GM06990 (cell line): ENCODE measurements at regions not wholly inside any gene's neighbourhood (a gene's known extent, or its start where the extent isn't known, plus 50 kb on each side); places are given as distances from the start of the nearest gene placed in this dataset.

Experiments used
- DNase-seq: peaks from one replicate; pipeline ENCODE4 v3.0.0-alpha.2; 2011; ENCODE audit not compliant: insufficient read length; ENCODE audit errors: extremely low read depth
- H3K27me3 ChIP-seq: replicated peaks from 2 replicates; pipeline ENCODE4 v1.6.0; 2011; ENCODE audit warnings: low read length; ENCODE audit not compliant: control insufficient read depth, insufficient read depth
- H3K36me3 ChIP-seq: 2 replicates; pipeline ENCODE4 v1.5.1; 2011; ENCODE audit warnings: low read length; ENCODE audit not compliant: control insufficient read depth, insufficient read depth
- H3K4me3 ChIP-seq: replicated peaks from 2 replicates; pipeline ENCODE4 v1.5.1; 2011; ENCODE audit warnings: low read depth, mild to moderate bottlenecking, control low read depth, low read length
- TF ChIP-seq, protein P1 (sequence below): IDR thresholded peaks from 2 replicates; pipeline ENCODE4 v1.5.1; 2011; ENCODE audit warnings: low read length, control low read depth, mild to moderate bottlenecking, inconsistent platforms; ENCODE audit not compliant: insufficient read depth, poor library complexity, severe bottlenecking

DNA sequence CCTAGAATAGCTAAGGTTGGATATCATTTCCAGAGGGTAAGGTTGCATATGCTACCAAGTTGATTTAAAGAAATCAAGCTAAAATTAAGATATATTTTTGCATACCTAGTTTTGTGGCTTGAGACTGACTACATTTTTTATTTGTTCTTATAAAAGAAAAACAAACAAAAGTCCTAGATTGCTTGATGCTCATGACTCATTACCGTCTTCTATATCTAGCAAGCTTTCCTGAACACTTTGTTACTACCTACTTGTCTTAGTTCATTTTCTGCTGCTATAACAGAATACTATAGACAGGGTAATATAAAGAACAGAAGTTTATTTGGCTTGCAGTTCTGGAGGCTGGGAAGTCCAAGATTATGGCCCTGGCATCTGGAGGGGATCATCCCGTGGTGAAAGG, 152.1 kb upstream of the THRB start:
- Histone ChIP-seq H3K27me3 (no peaks in the 10 kb centered on the region; the same call in 1 of the 2 replicates), H3K4me3 (no peak overlapping the region), H3K36me3 (no peaks in the 10 kb centered on the region)
- no peak for DNase-seq
- TF ChIP-seq, protein P1, sequence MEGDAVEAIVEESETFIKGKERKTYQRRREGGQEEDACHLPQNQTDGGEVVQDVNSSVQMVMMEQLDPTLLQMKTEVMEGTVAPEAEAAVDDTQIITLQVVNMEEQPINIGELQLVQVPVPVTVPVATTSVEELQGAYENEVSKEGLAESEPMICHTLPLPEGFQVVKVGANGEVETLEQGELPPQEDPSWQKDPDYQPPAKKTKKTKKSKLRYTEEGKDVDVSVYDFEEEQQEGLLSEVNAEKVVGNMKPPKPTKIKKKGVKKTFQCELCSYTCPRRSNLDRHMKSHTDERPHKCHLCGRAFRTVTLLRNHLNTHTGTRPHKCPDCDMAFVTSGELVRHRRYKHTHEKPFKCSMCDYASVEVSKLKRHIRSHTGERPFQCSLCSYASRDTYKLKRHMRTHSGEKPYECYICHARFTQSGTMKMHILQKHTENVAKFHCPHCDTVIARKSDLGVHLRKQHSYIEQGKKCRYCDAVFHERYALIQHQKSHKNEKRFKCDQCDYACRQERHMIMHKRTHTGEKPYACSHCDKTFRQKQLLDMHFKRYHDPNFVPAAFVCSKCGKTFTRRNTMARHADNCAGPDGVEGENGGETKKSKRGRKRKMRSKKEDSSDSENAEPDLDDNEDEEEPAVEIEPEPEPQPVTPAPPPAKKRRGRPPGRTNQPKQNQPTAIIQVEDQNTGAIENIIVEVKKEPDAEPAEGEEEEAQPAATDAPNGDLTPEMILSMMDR, result no peak

DNA sequence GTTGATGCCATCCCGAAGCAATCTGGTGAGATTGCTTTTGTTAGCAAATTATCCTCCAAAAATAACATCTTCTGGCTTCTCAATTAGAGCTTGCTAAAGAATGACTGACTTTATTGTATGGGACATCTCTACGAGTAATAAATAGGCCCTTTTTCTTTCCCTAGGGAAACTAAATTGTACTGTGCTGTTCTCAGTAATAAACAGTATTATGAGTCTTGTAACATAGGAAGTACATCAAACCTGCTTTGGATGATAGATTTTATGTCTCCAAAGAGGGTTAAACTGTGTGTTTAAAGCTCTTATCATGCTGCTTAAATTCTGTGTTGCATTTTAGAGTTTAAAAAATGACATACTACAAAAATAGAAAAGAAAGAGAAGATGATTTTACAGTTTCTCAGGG, 153.4 kb upstream of the THRB start:
- Histone ChIP-seq H3K36me3 (no peaks in the 10 kb centered on the region), H3K27me3 (no peaks in the 10 kb centered on the region; the same call in 1 of the 2 replicates), H3K4me3 (no peak overlapping the region)
- DNase-seq, result no peak
- TF ChIP-seq, protein P1, result no peak

DNA sequence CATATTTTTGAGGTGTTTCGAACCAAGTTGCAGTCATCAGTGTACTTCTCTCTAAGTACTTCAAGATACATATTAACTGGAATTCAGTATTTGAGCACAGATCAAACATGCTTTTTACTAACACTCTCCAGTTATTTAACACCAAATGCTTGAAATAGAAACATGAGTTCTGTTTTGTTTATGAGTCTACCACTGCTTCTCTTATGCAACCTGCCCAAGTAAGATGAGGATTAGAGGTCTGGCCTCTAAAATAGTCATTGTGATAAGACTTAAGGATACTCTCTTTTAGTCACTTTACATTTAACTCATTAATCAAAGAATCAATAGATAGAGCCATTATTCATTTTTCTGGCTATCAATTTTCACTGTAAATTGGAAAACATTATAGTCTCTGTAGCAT, 156.2 kb upstream of the THRB start:
- no peak overlapping the region for H3K4me3 ChIP-seq
- no peaks in the 10 kb centered on the region for H3K36me3 ChIP-seq
- H3K27me3 ChIP-seq, result no peaks in the 10 kb centered on the region; the same call in 1 of the 2 replicates
- TF ChIP-seq, protein P1, result no peak
- DNase-seq, result no peak

DNA sequence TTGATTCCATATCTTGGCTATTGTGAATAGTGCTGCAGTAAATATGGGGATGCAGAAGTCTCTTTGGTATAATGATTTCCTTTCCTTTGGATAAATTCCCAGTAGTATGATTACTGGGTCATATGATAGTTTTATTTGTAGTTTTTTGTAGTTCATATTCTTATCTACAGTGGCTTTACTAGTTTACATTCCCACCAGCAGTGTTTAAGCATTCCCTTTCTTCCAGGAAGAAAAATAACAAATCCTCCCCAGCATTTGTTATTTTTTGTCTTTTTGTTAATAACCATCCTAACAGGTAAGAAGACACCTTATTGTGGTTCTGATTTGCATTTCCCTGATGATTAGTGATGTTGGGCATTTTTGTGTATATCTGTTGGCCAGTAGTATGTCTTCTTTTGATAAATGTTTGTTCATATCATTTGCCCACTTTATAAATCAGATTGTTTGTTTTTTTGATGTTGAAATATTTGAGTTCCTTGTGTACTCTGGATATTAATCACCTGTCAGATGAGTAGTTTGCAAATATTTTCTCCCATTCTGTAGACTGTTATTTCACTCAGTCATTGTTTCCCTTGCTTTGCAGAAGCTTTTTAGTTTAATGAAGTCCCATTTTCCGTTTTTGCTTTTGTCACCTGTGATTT, 163.3 kb upstream of the THRB start:
- no peak overlapping the region for H3K4me3 ChIP-seq
- no peaks in the 10 kb centered on the region for H3K27me3 ChIP-seq
- DNase-seq, result no peak
- no peaks in the 10 kb centered on the region for H3K36me3 ChIP-seq
- TF ChIP-seq, protein P1, result no peak

DNA sequence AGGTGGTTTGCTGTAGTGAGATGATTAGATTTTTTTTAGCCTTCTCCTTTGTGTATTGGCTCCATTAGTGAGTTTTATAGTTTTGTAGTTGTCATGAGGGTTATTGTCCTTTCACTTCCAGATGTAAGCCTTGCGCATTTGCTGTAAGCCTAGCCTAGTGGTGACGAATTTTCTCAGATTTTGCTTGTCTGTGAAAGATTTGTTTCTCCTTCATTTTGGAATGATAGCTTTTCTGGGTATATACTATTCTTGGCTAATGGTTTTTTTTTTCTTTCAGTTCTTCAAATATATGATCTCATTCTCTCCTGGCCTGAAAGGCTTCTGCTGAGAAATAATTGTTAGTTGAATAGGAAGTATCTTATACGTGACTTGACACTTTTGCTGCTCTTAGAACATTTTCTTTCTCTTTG, 166.5 kb upstream of the THRB start:
- TF ChIP-seq, protein P1, result no peak
- H3K27me3 ChIP-seq, result no peaks in the 10 kb centered on the region
- DNase-seq, result no peak
- no peaks in the 10 kb centered on the region for H3K36me3 ChIP-seq
- no peak overlapping the region for H3K4me3 ChIP-seq
